DOHH2 (cell line): ENCODE measurements at regions not wholly inside any gene's neighbourhood (a gene's known extent, or its start where the extent isn't known, plus 50 kb on each side); places are given as distances from the start of the nearest gene placed in this dataset.

ENCODE experiments used
- CTCF ChIP-seq: fragments of 200-600 bp; sonication (generic); IDR thresholded peaks from one replicate; pipeline ENCODE4 v1.5.1; 2014; ENCODE audit warnings: antibody characterized with exemption, mild to moderate bottlenecking, low read depth, low read length; ENCODE audit not compliant: poor library complexity, severe bottlenecking
- EZH2phosphoT487 ChIP-seq: fragments of 200-600 bp; sonication (generic); IDR thresholded peaks from 2 replicates; pipeline ENCODE4 v1.6.1; 2017; ENCODE audit warnings: borderline replicate concordance, mild to moderate bottlenecking, antibody characterized with exemption, low read length, moderate library complexity, mixed read lengths

GRCh38 chr6:140201787-140202458 is 827.5 kb upstream of the CITED2 start:
- TF ChIP-seq CTCF: no peak
- no peak for TF ChIP-seq EZH2phosphoT487
